ENCODE measurements at regions not wholly inside any gene's neighbourhood (a gene's known extent, or its start where the extent isn't known, plus 50 kb on each side); places are given as distances from the start of the nearest gene placed in this dataset.
A peak's percentile ranks its signal among the peaks of the same experiment; 100 is the strongest.

GRCh38 chr14:104504172-104504735, 75.3 kb upstream of the C14orf180 start:
- Histone ChIP-seq H3K9me3 (peaks cover 5% of the 10 kb centered on the region), H3K36me3 (ENCODE audit: low read depth) (no peaks in the 10 kb centered on the region), H3K4me1 (ENCODE audit: low read depth) (no peaks in the 10 kb centered on the region), H3K4me3 (no peak overlapping the region)
- intact Hi-C loops (cut with DNase I, micrococcal nuclease): no loop called here
- ATAC-seq: no peak
- TF ChIP-seq CTCF (IDR thresholded peaks at IDR 0.05): no peak
- peak in 1 of 3 donors; percentile 15 for DNase-seq

GRCh38 chr14:104505085-104506074, 74.2 kb upstream of the C14orf180 start:
- peak in 1 of 3 donors; percentile 19 for DNase-seq
- intact Hi-C loops (cut with DNase I, micrococcal nuclease): no loop called here
- peaks cover 5% of the 10 kb centered on the region for H3K9me3 ChIP-seq
- ATAC-seq: no peak
- TF ChIP-seq CTCF (IDR thresholded peaks at IDR 0.05): no peak
- H3K4me3 ChIP-seq: no peak overlapping the region
- H3K36me3 ChIP-seq (ENCODE audit: low read depth): no peaks in the 10 kb centered on the region
- no peaks in the 10 kb centered on the region for H3K4me1 ChIP-seq (ENCODE audit: low read depth)

- ATAC-seq (no peak), DNase-seq (no peak)
- intact Hi-C loops (cut with DNase I, micrococcal nuclease): no loop called here
- no peaks in the 10 kb centered on the region for H3K36me3 ChIP-seq (ENCODE audit: low read depth)
- peaks cover 5% of the 10 kb centered on the region for H3K9me3 ChIP-seq
- no peaks in the 10 kb centered on the region for H3K4me1 ChIP-seq (ENCODE audit: low read depth)
- no peak for TF ChIP-seq CTCF (IDR thresholded peaks at IDR 0.05)
- no peak overlapping the region for H3K4me3 ChIP-seq
Measured at GRCh38 chr14:104506461-104507253, 72.9 kb upstream of the C14orf180 start.

GRCh38 chr14:104507443-104507842, 72.1 kb upstream of the C14orf180 start:
- DNase-seq (no peak), ATAC-seq (no peak)
- no peak overlapping the region for H3K4me3 ChIP-seq
- TF ChIP-seq CTCF (IDR thresholded peaks at IDR 0.05): no peak
- H3K9me3 ChIP-seq: no peaks in the 10 kb centered on the region
- no peaks in the 10 kb centered on the region for H3K4me1 ChIP-seq (ENCODE audit: low read depth)
- no peaks in the 10 kb centered on the region for H3K36me3 ChIP-seq (ENCODE audit: low read depth)
- intact Hi-C loops (cut with DNase I, micrococcal nuclease): no loop called here

GRCh38 chr14:104509673-104510072, 69.9 kb upstream of the C14orf180 start:
- no peak overlapping the region for H3K4me3 ChIP-seq
- no peak for ATAC-seq
- H3K36me3 ChIP-seq (ENCODE audit: low read depth): no peaks in the 10 kb centered on the region
- H3K9me3 ChIP-seq: no peaks in the 10 kb centered on the region
- TF ChIP-seq CTCF (IDR thresholded peaks at IDR 0.05): no peak
- intact Hi-C loops (cut with DNase I, micrococcal nuclease): no loop called here
- DNase-seq: no peak
- H3K4me1 ChIP-seq (ENCODE audit: low read depth): no peaks in the 10 kb centered on the region

Measured in mucosa of descending colon (tissue), 3 donors.